Bronchial epithelial cell (primary cell): ENCODE measurements at regions not wholly inside any gene's neighbourhood (a gene's known extent, or its start where the extent isn't known, plus 50 kb on each side); places are given as distances from the start of the nearest gene placed in this dataset.
"Not testable (repeated sequence)": the region's sequence is repeated elsewhere in the genome, so short reads cannot be mapped to it uniquely, and the experiment has no call there.

ENCODE experiments used
- DNase-seq: peaks from one replicate; pipeline ENCODE4 v3.0.0-alpha.2; 2010; ENCODE audit warnings: low read depth
- FAIRE-seq: peaks from 2 replicates; lab custom pipeline; 2011; peaks lifted over from hg19 to GRCh38; lab: Jason Lieb, UNC
- H3K27me3 ChIP-seq: 2 replicates; pipeline ENCODE4 v1.5.1; 2011; ENCODE audit warnings: low read length; ENCODE audit not compliant: control insufficient read depth, insufficient read depth
- H3K36me3 ChIP-seq: 2 replicates; pipeline ENCODE4 v1.5.1; 2011; ENCODE audit warnings: low read length; ENCODE audit not compliant: control insufficient read depth, insufficient read depth
- H3K4me3 ChIP-seq: 2 replicates; pipeline ENCODE4 v1.5.1; 2011; ENCODE audit warnings: mild to moderate bottlenecking, low read depth, low read length, control low read depth
- CTCF ChIP-seq: IDR thresholded peaks from 2 replicates; pipeline ENCODE4 v1.5.1; 2011; ENCODE audit warnings: mild to moderate bottlenecking, moderate library complexity, low read length, control low read depth, inconsistent platforms; ENCODE audit not compliant: insufficient read depth, severe bottlenecking

- no peak overlapping the region for H3K4me3 ChIP-seq
- H3K27me3 ChIP-seq = no peaks in the 10 kb centered on the region
- FAIRE-seq (no peak), DNase-seq (peak; percentile 10)
- H3K36me3 ChIP-seq = no peaks in the 10 kb centered on the region
- no peak for TF ChIP-seq CTCF
Observed at GRCh38 chrX:28520786-28521185, 66.5 kb upstream of the IL1RAPL1 start.

GRCh38 chrX:28528354-28528753 is 58.9 kb upstream of the IL1RAPL1 start:
- not testable (repeated sequence) for H3K27me3 ChIP-seq, H3K4me3 ChIP-seq, FAIRE-seq, H3K36me3 ChIP-seq, DNase-seq
